Endodermal cell (in vitro differentiated cells): ENCODE measurements at regions not wholly inside any gene's neighbourhood (a gene's known extent, or its start where the extent isn't known, plus 50 kb on each side); places are given as distances from the start of the nearest gene placed in this dataset.
"Not testable (repeated sequence)": the region's sequence is repeated elsewhere in the genome, so short reads cannot be mapped to it uniquely, and the experiment has no call there.

Experiments
- DNase-seq: peaks from one replicate; pipeline ENCODE4 v3.0.0-alpha.2; 2017
- H3K27ac ChIP-seq: 2 replicates; pipeline ENCODE4 v1.5.1; 2013; ENCODE audit warnings: mild to moderate bottlenecking, low read depth, low read length, moderate library complexity
- H3K27me3 ChIP-seq: 2 replicates; pipeline ENCODE4 v1.6.1; 2013; ENCODE audit warnings: mild to moderate bottlenecking, low read length, moderate library complexity; ENCODE audit not compliant: insufficient read depth, control insufficient read depth, poor library complexity, severe bottlenecking
- H3K36me3 ChIP-seq: 2 replicates; pipeline ENCODE4 v1.7.0; 2013; ENCODE audit warnings: mild to moderate bottlenecking, low read length, moderate library complexity; ENCODE audit not compliant: control insufficient read depth, insufficient read depth
- H3K4me1 ChIP-seq: one replicate; pipeline ENCODE4 v1.7.0; 2013; ENCODE audit warnings: low read length; ENCODE audit not compliant: control insufficient read depth, insufficient read depth
- H3K4me3 ChIP-seq: 2 replicates; pipeline ENCODE4 v1.5.1; 2013; ENCODE audit warnings: mild to moderate bottlenecking, low read length, moderate library complexity
- H3K9ac ChIP-seq: 2 replicates; pipeline ENCODE4 v1.6.1; 2013; ENCODE audit warnings: mild to moderate bottlenecking, low read length, moderate library complexity; ENCODE audit not compliant: poor library complexity, severe bottlenecking; ENCODE audit errors: extremely low read depth
- H3K9me3 ChIP-seq: 2 replicates; pipeline ENCODE4 v1.6.1; 2013; ENCODE audit warnings: mild to moderate bottlenecking, low read length, moderate library complexity; ENCODE audit not compliant: control insufficient read depth
- H3K27ac Mint-ChIP-seq: 2 replicates; pipeline ENCODE4 v1.8.0; 2020; ENCODE audit warnings: mixed read lengths
- H3K27me3 Mint-ChIP-seq: 2 replicates; pipeline ENCODE4 v1.8.0; 2021; ENCODE audit warnings: mild to moderate bottlenecking, mixed read lengths; ENCODE audit not compliant: insufficient read depth
- H3K36me3 Mint-ChIP-seq: 2 replicates; pipeline ENCODE4 v1.8.0; 2020; ENCODE audit warnings: low read depth, mixed read lengths
- H3K4me1 Mint-ChIP-seq: 2 replicates; pipeline ENCODE4 v1.8.0; 2020; ENCODE audit warnings: mixed read lengths
- H3K4me3 Mint-ChIP-seq: 2 replicates; pipeline ENCODE4 v1.8.0; 2020; ENCODE audit warnings: mild to moderate bottlenecking, moderate library complexity, mixed read lengths
- H3K9me3 Mint-ChIP-seq: 2 replicates; pipeline ENCODE4 v1.8.0; 2020; ENCODE audit warnings: mild to moderate bottlenecking, mixed read lengths
- CTCF ChIP-seq: fragments of 200-600 bp; sonication (generic); conservative IDR thresholded peaks from 2 replicates; pipeline ENCODE4 v1.5.0; 2021; ENCODE audit warnings: antibody characterized with exemption, mild to moderate bottlenecking
- WGBS, 2 experiments: methylation state at CpG; one replicate each; pipeline versions ENCODE4 v1.1.5 to v1.1.7; 2013; ENCODE audit warnings: missing lambda C conversion rate in 2 of 2, mixed read lengths in 1 of 2; ENCODE audit not compliant: insufficient coverage in 1 of 2, insufficient read length in 1 of 2; 5-methylcytosine and 5-hydroxymethylcytosine counted together

- H3K4me1 Mint-ChIP-seq, result peaks cover 32% of the 10 kb centered on the region
- no peaks in the 10 kb centered on the region for H3K9me3 ChIP-seq
- H3K9ac ChIP-seq, result peak overlapping the region; percentile 24
- no peaks in the 10 kb centered on the region for H3K27me3 ChIP-seq
- no peak for TF ChIP-seq CTCF
- peak; percentile 72 for DNase-seq
- H3K9me3 Mint-ChIP-seq, result no peaks in the 10 kb centered on the region
- WGBS, 2 experiments, result 16 to 18% methylated on average over 4 to 6 of the region's 6 CpGs
- peak overlapping the region; percentile 95 for H3K27ac Mint-ChIP-seq
- no peaks in the 10 kb centered on the region for H3K36me3 ChIP-seq
- H3K27ac ChIP-seq, result peak overlapping the region; percentile 82
- peak overlapping the region; percentile 19 for H3K4me3 Mint-ChIP-seq
- no peaks in the 10 kb centered on the region for H3K27me3 Mint-ChIP-seq
- H3K4me1 ChIP-seq, result peaks cover 15% of the 10 kb centered on the region
- peak overlapping the region; percentile 12 for H3K4me3 ChIP-seq
- peaks cover 9% of the 10 kb centered on the region for H3K36me3 Mint-ChIP-seq
Observed at GRCh38 chr5:25448190-25448621, 803.4 kb upstream of the CDH10 start.

DNA sequence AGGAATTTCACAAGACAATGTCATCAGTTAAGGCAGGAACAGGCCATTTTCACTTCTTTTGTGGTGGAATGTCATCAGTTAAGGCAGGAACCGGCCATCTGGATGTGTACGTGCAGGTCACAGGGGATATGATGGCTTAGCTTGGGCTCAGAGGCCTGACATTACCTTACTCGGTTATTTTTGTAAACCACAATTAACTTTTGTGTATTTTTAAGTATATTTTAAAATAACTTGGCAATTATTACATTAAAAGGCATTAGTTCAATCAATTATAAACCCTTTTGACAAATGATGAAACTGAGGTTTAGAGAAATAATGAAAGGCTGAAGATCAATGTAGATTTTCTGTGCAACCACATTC, 801.3 kb upstream of the CDH10 start:
- H3K27me3 Mint-ChIP-seq, H3K9me3 ChIP-seq, H3K27ac ChIP-seq, H3K27me3 ChIP-seq, H3K9me3 Mint-ChIP-seq, DNase-seq, H3K36me3 ChIP-seq: not testable (repeated sequence)
- H3K9ac ChIP-seq, result peak overlapping the region; percentile 91
- WGBS, 2 experiments, result 0% methylated on average over 2 of the region's 3 CpGs; no CpG with 5 or more reads in 1 of the 2 experiments
- Mint-ChIP-seq H3K4me3 (peak overlapping the region; percentile 80), H3K4me1 (peaks cover 34% of the 10 kb centered on the region), H3K27ac (peak overlapping the region; percentile 98), H3K36me3 (peaks cover 21% of the 10 kb centered on the region)
- H3K4me3 ChIP-seq, result peak overlapping the region; percentile 91
- peaks cover 16% of the 10 kb centered on the region for H3K4me1 ChIP-seq

DNA sequence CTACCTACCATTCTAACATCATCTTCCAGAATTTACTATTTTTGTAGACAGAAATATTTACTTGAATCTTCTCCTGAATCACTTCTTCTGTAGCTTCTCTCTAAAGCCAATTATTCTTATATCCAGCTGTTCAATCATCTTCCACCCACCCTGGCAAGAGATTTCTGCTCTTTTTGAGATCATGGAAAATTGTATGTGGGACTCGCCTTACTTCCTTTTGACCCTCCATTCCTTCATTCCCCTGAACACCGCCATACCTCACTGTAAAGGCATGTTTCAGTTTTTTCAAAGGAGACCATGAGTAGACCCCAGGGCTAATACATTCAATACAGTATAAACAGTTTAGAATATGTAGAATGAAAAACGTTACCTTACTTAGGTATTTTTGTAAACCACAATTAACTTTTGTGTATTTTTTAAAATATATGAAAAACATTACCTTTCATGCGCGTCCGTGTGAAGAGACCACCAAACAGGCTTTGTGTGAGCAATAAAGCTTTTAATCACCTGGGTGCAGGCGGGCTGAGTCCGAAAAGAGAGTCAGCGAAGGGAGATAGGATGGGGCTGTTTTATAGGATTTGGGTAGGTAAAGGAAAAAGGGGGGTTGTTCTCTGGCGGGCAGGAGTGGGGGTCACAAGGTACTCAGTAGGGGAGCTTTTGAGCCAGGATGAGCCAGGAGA, 800.7 kb upstream of the CDH10 start:
- not testable (repeated sequence) for H3K9me3 Mint-ChIP-seq, H3K36me3 ChIP-seq, H3K9me3 ChIP-seq, DNase-seq, H3K27me3 Mint-ChIP-seq, H3K27me3 ChIP-seq
- Histone ChIP-seq H3K27ac (peak overlapping the region; percentile 61), H3K4me1 (peaks cover 20% of the 10 kb centered on the region), H3K9ac (peak overlapping the region; percentile 91), H3K4me3 (peak overlapping the region; percentile 91)
- peak overlapping the region; percentile 98 for H3K27ac Mint-ChIP-seq
- peaks cover 37% of the 10 kb centered on the region for H3K4me1 Mint-ChIP-seq
- H3K4me3 Mint-ChIP-seq, result peak overlapping the region; percentile 80
- WGBS, 2 experiments, result 0% methylated on average over 8 of the region's 10 CpGs; no CpG with 5 or more reads in 1 of the 2 experiments
- H3K36me3 Mint-ChIP-seq, result peaks cover 25% of the 10 kb centered on the region

GRCh38 chr5:25444697-25445096, 799.9 kb upstream of the CDH10 start:
- H3K27me3 ChIP-seq, result no peaks in the 10 kb centered on the region
- Mint-ChIP-seq H3K9me3 (no peaks in the 10 kb centered on the region), H3K4me3 (peak overlapping the region; percentile 80), H3K27ac (peak overlapping the region; percentile 98), H3K4me1 (peaks cover 31% of the 10 kb centered on the region), H3K36me3 (peaks cover 25% of the 10 kb centered on the region), H3K27me3 (no peaks in the 10 kb centered on the region)
- no peak overlapping the region for H3K27ac ChIP-seq
- H3K36me3 ChIP-seq, result no peaks in the 10 kb centered on the region
- TF ChIP-seq CTCF, result no peak
- H3K9ac ChIP-seq, result peak overlapping the region; percentile 91
- DNase-seq, result no peak
- H3K9me3 ChIP-seq, result no peaks in the 10 kb centered on the region
- peaks cover 20% of the 10 kb centered on the region for H3K4me1 ChIP-seq
- peak overlapping the region; percentile 91 for H3K4me3 ChIP-seq
- 0% methylated on average over 2 of the region's 2 CpGs; no CpG with 5 or more reads in 1 of the 2 experiments for WGBS, 2 experiments
